HG02588 (cell line): ENCODE measurements at regions not wholly inside any gene's neighbourhood (a gene's known extent, or its start where the extent isn't known, plus 50 kb on each side); places are given as distances from the start of the nearest gene placed in this dataset.
"Not testable (repeated sequence)": the region's sequence is repeated elsewhere in the genome, so short reads cannot be mapped to it uniquely, and the experiment has no call there.

Source experiments
- ATAC-seq: cut with Tn5 transposase; IDR thresholded peaks from one replicate; pipeline ENCODE4 v1.9.1; 2021; ENCODE audit warnings: mild to moderate bottlenecking, moderate library complexity; ENCODE audit not compliant: unreplicated experiment

- ATAC-seq, result not testable (repeated sequence)
Measured at GRCh38 chr13:86253497-86253896, 454.3 kb upstream of the SLITRK6 start.

- ATAC-seq, result not testable (repeated sequence)
Measured at GRCh38 chr13:86255820-86256219, 456.6 kb upstream of the SLITRK6 start.

GRCh38 chr13:86269511-86269910 lies 470.3 kb upstream of the SLITRK6 start:
- no peak for ATAC-seq

- ATAC-seq, result no peak
Measured at GRCh38 chr13:86282442-86282841, 483.2 kb upstream of the SLITRK6 start.

GRCh38 chr13:86283031-86283430 lies 483.8 kb upstream of the SLITRK6 start:
- no peak for ATAC-seq

- no peak for ATAC-seq
Measured at GRCh38 chr13:86298725-86299124, 499.5 kb upstream of the SLITRK6 start.

- no peak for ATAC-seq
Measured at GRCh38 chr13:86299128-86299527, 499.9 kb upstream of the SLITRK6 start.

- ATAC-seq, result no peak
Measured at GRCh38 chr13:86309881-86310280, 510.7 kb upstream of the SLITRK6 start.

GRCh38 chr13:86313421-86313820 lies 514.2 kb upstream of the SLITRK6 start:
- no peak for ATAC-seq

GRCh38 chr13:86318450-86318849 lies 519.2 kb upstream of the SLITRK6 start:
- no peak for ATAC-seq

- no peak for ATAC-seq
Measured at GRCh38 chr13:86324191-86324590, 525.0 kb upstream of the SLITRK6 start.

- no peak for ATAC-seq
Measured at GRCh38 chr13:86355301-86355700, 556.1 kb upstream of the SLITRK6 start.

GRCh38 chr13:86357106-86357505 lies 557.9 kb upstream of the SLITRK6 start:
- ATAC-seq, result no peak

- ATAC-seq, result not testable (repeated sequence)
Measured at GRCh38 chr13:86363749-86364148, 564.5 kb upstream of the SLITRK6 start.

GRCh38 chr13:86368924-86369323 lies 569.7 kb upstream of the SLITRK6 start:
- no peak for ATAC-seq

GRCh38 chr13:86377451-86377850 lies 578.2 kb upstream of the SLITRK6 start:
- no peak for ATAC-seq

- ATAC-seq, result no peak
Measured at GRCh38 chr13:86378628-86379027, 579.4 kb upstream of the SLITRK6 start.

GRCh38 chr13:86383151-86383550 lies 583.9 kb upstream of the SLITRK6 start:
- ATAC-seq, result no peak

GRCh38 chr13:86383561-86383960 lies 584.3 kb upstream of the SLITRK6 start:
- ATAC-seq, result no peak

GRCh38 chr13:86397635-86398034 lies 598.4 kb upstream of the SLITRK6 start:
- ATAC-seq, result no peak

- no peak for ATAC-seq
Measured at GRCh38 chr13:86399572-86399971, 600.4 kb upstream of the SLITRK6 start.

GRCh38 chr13:86402500-86402899 lies 603.3 kb upstream of the SLITRK6 start:
- ATAC-seq, result no peak

GRCh38 chr13:86403181-86403580 lies 604.0 kb upstream of the SLITRK6 start:
- ATAC-seq, result no peak
